Muscle of leg (tissue), 3 donors: ENCODE measurements at regions not wholly inside any gene's neighbourhood (a gene's known extent, or its start where the extent isn't known, plus 50 kb on each side); places are given as distances from the start of the nearest gene placed in this dataset.

Experiments
- DNase-seq: peaks from one replicate; pipeline ENCODE4 v3.0.0; 2013
- H3K27ac ChIP-seq: one replicate; pipeline ENCODE4 v1.5.1; 2013; ENCODE audit warnings: mild to moderate bottlenecking, low read length, control low read depth
- H3K27me3 ChIP-seq: one replicate; pipeline ENCODE4 v1.6.1; 2013; ENCODE audit warnings: low read length; ENCODE audit not compliant: control insufficient read depth, insufficient read depth
- H3K36me3 ChIP-seq: one replicate; pipeline ENCODE4 v1.6.1; 2013; ENCODE audit warnings: low read length; ENCODE audit not compliant: control insufficient read depth, insufficient read depth
- H3K4me1 ChIP-seq: one replicate; pipeline ENCODE4 v1.6.1; 2013; ENCODE audit warnings: low read length; ENCODE audit not compliant: control insufficient read depth, insufficient read depth
- H3K4me3 ChIP-seq: one replicate; pipeline ENCODE4 v1.5.1; 2013; ENCODE audit warnings: low read length, control low read depth
- H3K9me3 ChIP-seq: replicated peaks from 2 replicates; pipeline ENCODE4 v1.6.1; 2013; ENCODE audit warnings: low read depth, low read length; ENCODE audit not compliant: control insufficient read depth
- WGBS: methylation state at CpG from one replicate; pipeline ENCODE4 v1.1.5; 2013; ENCODE audit warnings: missing lambda C conversion rate; ENCODE audit not compliant: insufficient coverage; 5-methylcytosine and 5-hydroxymethylcytosine counted together

DNA sequence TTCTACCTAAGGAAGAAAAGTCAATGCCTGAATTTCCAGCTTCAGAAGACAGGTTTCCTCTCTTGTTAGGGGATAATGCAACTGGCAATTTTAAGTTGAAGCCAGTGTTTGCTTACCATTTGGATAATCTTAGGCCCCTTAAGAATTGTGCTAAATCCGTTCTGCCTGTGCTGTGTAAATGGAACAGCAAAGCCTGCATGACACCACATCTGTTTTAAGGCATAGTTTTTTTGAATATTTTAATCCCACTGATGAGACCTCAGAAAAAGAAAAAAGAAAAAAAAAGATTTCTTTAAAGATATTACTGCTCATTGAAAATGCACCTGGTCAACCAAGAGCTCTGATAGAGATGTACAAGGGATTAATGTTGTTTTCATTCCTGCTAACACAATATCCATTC is 419.2 kb downstream of the SLITRK6 start:
- H3K9me3 ChIP-seq: no peaks in the 10 kb centered on the region
- no peak for DNase-seq
- H3K4me3 ChIP-seq: no peak overlapping the region
- H3K27me3 ChIP-seq: no peaks in the 10 kb centered on the region
- no peak overlapping the region for H3K27ac ChIP-seq
- H3K36me3 ChIP-seq: no peaks in the 10 kb centered on the region
- H3K4me1 ChIP-seq: no peaks in the 10 kb centered on the region
- WGBS: no CpG with 5 or more reads among the region's 1 CpG

DNA sequence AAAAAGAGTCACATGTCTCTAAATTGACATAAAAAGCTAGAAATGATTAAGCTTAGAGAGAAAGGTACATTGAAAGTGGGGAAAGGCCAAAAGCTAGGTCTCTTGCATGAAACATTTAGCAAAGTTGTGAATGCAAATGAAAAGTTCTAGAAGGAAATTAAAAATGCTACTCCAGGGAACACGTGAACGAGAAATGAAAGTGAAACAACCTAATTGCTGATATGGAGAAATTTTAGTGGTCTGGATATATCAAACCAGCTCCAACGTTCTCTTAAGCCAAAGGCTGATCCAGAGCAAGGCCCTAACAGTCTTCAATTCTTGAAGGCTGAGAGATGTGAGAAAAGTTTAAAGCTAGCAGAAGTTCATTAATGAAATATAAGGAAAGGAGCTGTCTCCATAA is 419.8 kb downstream of the SLITRK6 start:
- Histone ChIP-seq H3K4me3 (no peak overlapping the region), H3K36me3 (no peaks in the 10 kb centered on the region)
- WGBS: 83% methylated on average over 3 of the region's 3 CpGs

DNA sequence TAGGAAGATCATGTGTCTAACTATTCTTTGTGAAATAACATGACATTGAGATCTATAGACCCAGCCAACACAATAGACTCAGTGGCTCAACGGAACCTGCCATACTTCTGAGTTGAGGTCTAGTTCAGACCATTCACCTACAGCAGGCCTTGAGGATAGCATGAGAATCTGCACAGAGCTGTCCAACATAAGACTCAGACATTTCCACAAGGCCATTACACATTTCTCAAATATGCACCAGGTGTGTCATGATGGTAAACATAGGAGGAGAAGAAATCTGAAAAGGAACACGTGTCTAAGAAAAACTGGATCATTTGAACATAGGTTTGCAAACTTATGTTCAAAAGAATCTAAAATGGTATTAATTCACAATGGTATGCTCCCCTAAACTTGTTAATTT is 421.4 kb downstream of the SLITRK6 start:
- WGBS: no CpG with 5 or more reads among the region's 2 CpGs
- DNase-seq: no peak
- no peaks in the 10 kb centered on the region for H3K27me3 ChIP-seq
- no peak overlapping the region for H3K27ac ChIP-seq
- no peak overlapping the region for H3K4me3 ChIP-seq
- H3K4me1 ChIP-seq: no peaks in the 10 kb centered on the region
- no peaks in the 10 kb centered on the region for H3K36me3 ChIP-seq
- no peaks in the 10 kb centered on the region for H3K9me3 ChIP-seq

More for the DNA sequence above, 419.8 kb downstream of the SLITRK6 start:
- Histone ChIP-seq H3K9me3 (no peaks in the 10 kb centered on the region), H3K4me1 (no peaks in the 10 kb centered on the region), H3K27me3 (no peaks in the 10 kb centered on the region), H3K27ac (no peak overlapping the region)
- DNase-seq: no peak

DNA sequence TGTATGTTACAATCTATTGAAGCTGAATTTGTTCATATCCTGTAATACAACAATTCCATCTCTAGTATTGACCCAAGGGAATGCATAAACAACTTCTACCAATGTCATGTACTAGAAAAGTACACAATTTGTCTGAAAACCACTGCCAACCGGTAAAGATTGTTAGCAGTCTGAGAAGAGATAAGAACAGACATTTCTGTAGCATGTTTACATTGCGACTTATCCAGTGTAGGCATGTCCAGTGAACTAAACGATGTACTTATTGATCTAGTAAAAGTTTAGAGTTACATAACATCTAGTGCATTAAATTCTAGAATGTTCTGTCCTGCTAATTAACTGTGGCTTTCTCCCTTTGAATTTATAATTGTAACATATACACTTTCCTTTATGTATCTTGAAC is 425.9 kb downstream of the SLITRK6 start:
- Histone ChIP-seq H3K9me3 (no peaks in the 10 kb centered on the region), H3K27ac (no peak overlapping the region), H3K4me1 (no peaks in the 10 kb centered on the region), H3K4me3 (no peak overlapping the region), H3K27me3 (no peaks in the 10 kb centered on the region), H3K36me3 (no peaks in the 10 kb centered on the region)
- WGBS: no CpG with 5 or more reads among the region's 3 CpGs
- DNase-seq: no peak

DNA sequence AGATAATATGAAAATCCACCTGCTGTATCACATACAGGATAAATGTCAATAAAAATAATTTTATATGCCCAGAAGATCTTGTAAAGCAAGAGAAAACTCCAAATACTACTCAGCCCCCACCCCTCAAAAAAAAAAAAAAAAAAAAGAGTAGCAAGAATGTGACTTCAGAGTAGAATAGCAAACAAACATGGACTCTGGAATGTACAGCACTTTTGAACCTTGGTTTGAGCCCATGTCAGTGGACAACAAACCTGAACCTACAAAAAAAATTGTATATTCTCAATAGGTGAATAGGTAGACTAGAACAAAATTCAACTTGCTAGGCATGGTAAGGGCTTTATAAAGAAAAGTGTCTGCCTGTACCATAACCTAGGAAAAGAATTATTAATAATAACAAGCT is 428.0 kb downstream of the SLITRK6 start:
- no peaks in the 10 kb centered on the region for H3K9me3 ChIP-seq
- no peaks in the 10 kb centered on the region for H3K36me3 ChIP-seq
- H3K4me3 ChIP-seq: no peak overlapping the region
- H3K4me1 ChIP-seq: no peaks in the 10 kb centered on the region
- H3K27ac ChIP-seq: no peak overlapping the region
- DNase-seq: no peak
- no peaks in the 10 kb centered on the region for H3K27me3 ChIP-seq

DNA sequence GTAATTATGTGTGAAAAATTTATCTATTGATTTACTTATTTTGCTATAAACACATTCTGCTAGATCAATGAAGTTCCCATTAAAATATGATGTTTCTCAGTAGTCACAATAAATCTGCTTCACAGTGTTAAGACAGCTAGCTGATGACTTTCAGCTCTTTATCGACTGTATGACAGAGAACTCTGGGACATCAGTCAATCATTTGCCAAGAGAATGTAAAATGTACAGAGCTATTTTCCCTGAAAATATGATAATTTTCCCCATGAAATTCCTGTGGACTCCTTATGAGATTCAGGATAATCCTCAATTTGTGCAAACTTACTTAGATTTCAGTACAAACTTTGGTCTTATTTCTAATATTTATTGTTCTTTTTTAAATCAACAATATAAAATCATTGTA is 430.5 kb downstream of the SLITRK6 start:
- Histone ChIP-seq H3K4me1 (no peaks in the 10 kb centered on the region), H3K4me3 (no peak overlapping the region), H3K9me3 (no peaks in the 10 kb centered on the region), H3K36me3 (no peaks in the 10 kb centered on the region), H3K27ac (no peak overlapping the region), H3K27me3 (no peaks in the 10 kb centered on the region)
- WGBS: no CpG with 5 or more reads among the region's 1 CpG
- no peak for DNase-seq

DNA sequence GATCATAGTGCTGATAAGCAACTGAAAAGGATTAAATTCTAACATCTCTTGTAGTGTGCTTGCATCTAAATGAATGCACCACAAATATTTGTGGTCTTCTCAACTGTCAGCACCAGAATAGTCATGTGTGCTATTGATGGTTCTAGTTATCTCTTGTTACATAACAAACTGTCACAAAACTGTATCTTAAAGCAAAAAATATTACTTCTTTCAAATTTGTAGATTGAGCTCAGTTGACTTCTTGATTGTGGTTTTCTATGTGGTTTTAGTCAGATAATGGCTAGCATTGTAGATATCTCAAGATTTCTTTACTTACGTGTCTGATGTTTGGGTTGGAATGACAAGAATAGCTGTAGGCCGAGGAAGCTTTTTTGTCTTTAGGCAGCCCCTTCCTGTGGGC is 431.3 kb downstream of the SLITRK6 start:
- no peaks in the 10 kb centered on the region for H3K9me3 ChIP-seq
- no peak for DNase-seq
- no peaks in the 10 kb centered on the region for H3K4me1 ChIP-seq
- H3K36me3 ChIP-seq: no peaks in the 10 kb centered on the region
- H3K27me3 ChIP-seq: no peaks in the 10 kb centered on the region
- H3K4me3 ChIP-seq: no peak overlapping the region
- H3K27ac ChIP-seq: no peak overlapping the region
- WGBS: 86% methylated on average over 2 of the region's 2 CpGs

DNA sequence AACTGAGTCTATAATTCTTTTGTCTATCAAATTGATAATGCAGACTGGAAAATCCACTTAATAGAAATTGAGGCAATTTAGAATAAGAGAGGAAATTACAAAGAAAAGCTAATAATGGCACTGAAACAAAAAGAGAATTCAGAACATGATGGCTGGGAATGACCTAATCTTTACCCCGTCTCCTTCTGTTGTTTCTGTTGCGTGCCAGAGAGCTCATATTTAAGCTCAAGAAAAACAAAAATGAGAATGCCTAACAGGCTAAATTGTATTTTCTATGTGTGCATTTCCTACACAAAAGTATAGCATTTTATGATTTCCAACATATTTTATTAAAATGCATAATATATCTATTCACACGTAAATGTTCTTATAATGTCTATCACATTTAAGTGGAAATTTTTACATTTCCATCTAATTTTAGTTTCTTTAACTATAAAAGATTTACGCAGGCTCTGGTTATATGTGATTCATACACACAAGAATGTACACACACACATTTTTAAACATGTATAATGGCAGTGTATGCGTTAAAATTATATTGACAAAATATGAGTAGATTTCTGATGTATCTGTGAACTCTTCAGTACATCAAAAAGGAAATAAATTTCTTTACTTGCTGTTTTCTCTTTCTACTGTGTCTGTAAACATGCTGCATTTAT is 432.3 kb downstream of the SLITRK6 start:
- no CpG with 5 or more reads among the region's 5 CpGs for WGBS
- H3K4me3 ChIP-seq: no peak overlapping the region
- no peaks in the 10 kb centered on the region for H3K4me1 ChIP-seq
- H3K36me3 ChIP-seq: no peaks in the 10 kb centered on the region
- no peaks in the 10 kb centered on the region for H3K27me3 ChIP-seq
- no peaks in the 10 kb centered on the region for H3K9me3 ChIP-seq
- peak; percentile 45 for DNase-seq
- H3K27ac ChIP-seq: no peak overlapping the region

DNA sequence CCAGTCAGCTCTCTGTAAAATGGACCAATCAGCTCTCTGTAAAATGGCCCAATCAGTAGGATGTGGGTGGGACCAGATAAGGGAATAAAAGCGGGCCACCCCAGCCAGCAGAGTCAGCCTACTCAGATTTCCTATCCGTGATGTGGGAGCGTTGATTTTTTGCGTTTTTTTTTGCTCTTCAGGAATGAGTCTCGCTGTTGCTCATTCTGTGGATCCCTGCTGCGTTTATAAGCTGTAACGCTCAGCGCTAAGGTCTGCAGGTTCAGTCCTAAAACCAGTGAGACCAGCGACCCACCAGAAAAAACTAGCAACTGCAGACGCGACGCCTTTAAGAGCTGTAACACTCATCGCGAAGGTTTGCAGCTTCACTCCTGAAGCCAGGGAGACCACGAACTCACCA is 435.7 kb downstream of the SLITRK6 start:
- no peaks in the 10 kb centered on the region for H3K27me3 ChIP-seq
- 94% methylated on average over 15 of the region's 15 CpGs for WGBS
- no peaks in the 10 kb centered on the region for H3K36me3 ChIP-seq
- H3K4me1 ChIP-seq: no peaks in the 10 kb centered on the region
- no peaks in the 10 kb centered on the region for H3K9me3 ChIP-seq
- no peak overlapping the region for H3K27ac ChIP-seq
- no peak for DNase-seq
- no peak overlapping the region for H3K4me3 ChIP-seq

DNA sequence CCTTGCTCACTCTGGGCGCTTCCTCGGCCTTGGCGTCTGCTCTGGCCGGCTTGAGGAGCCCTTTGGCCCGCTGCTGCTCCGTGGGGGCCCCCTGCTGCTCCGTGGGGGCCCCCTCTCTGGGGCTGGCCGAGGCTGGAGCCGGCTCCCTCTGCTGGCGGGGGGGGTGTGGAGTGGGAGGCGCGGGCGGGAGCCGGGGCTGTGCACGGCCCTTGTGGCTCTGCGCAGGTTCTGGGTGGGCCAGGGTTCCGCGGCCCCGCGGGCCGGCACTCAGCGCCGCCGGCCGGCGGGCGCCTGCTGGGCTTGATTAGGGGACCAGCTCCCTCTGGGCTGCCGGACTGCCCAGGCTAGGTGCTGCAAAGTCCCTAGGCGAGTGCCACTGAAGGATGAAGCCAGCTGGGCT is 436.2 kb downstream of the SLITRK6 start:
- H3K4me3 ChIP-seq: no peak overlapping the region
- WGBS: 89% methylated on average over 18 of the region's 29 CpGs
- no peak for DNase-seq
- no peaks in the 10 kb centered on the region for H3K9me3 ChIP-seq
- H3K27ac ChIP-seq: no peak overlapping the region
- no peaks in the 10 kb centered on the region for H3K36me3 ChIP-seq
- H3K4me1 ChIP-seq: no peaks in the 10 kb centered on the region
- H3K27me3 ChIP-seq: no peaks in the 10 kb centered on the region

DNA sequence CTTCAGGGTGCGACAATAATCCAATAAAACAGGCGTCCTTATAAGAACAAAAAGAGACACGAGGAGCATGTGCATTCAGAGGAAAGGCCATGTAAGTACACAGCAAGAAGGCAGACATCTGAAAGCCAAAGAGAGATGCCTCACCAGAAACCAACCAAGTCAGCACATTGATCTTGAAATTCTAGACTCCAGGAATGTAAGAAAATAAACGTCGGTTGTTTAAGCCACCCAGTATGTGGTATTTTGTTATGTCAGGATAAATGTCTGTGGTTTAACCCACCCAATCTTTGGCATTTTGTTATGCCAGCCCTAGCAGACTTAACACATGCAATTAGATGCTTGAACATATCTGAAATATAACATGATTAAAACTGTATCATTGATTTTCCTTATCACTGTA is 452.0 kb downstream of the SLITRK6 start:
- H3K4me1 ChIP-seq: no peaks in the 10 kb centered on the region
- no peaks in the 10 kb centered on the region for H3K27me3 ChIP-seq
- no peaks in the 10 kb centered on the region for H3K36me3 ChIP-seq
- H3K9me3 ChIP-seq: no peaks in the 10 kb centered on the region
- H3K4me3 ChIP-seq: no peak overlapping the region
- H3K27ac ChIP-seq: no peak overlapping the region
- DNase-seq: no peak
- WGBS: 93% methylated on average over 3 of the region's 5 CpGs
